GM12875 (cell line): ENCODE measurements at regions not wholly inside any gene's neighbourhood (a gene's known extent, or its start where the extent isn't known, plus 50 kb on each side); places are given as distances from the start of the nearest gene placed in this dataset.

Experiments used
- H3K4me3 ChIP-seq: one replicate; pipeline ENCODE4 v1.5.1; 2011; ENCODE audit warnings: low read depth, low read length, control low read depth
- TF ChIP-seq, protein P1 (sequence below): IDR thresholded peaks from 2 replicates; pipeline ENCODE4 v1.5.1; 2011; ENCODE audit warnings: low read depth, mild to moderate bottlenecking, control low read depth, inconsistent platforms, low read length, moderate library complexity, borderline replicate concordance; ENCODE audit not compliant: insufficient read depth

DNA sequence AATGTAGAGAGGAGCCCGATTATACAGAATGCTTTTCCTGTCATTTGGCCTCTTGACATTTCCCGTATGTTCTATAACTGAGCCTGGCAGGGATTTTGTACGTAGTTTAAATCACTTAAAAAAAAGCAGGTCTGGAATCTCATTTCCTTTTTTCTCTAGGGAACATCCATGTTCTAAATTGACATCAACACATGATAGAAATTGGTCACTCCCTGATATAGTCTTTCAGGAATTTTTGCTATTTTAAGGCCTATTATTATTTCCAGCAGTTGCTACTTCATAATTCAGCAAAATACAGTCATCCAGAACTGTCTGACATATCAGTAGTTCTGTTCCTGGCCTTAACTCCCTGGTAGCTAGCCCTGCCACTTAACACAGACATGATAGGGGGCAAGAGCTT is 565.7 kb upstream of the ZEB2 start:
- H3K4me3 ChIP-seq = no peak overlapping the region
- TF ChIP-seq, protein P1, sequence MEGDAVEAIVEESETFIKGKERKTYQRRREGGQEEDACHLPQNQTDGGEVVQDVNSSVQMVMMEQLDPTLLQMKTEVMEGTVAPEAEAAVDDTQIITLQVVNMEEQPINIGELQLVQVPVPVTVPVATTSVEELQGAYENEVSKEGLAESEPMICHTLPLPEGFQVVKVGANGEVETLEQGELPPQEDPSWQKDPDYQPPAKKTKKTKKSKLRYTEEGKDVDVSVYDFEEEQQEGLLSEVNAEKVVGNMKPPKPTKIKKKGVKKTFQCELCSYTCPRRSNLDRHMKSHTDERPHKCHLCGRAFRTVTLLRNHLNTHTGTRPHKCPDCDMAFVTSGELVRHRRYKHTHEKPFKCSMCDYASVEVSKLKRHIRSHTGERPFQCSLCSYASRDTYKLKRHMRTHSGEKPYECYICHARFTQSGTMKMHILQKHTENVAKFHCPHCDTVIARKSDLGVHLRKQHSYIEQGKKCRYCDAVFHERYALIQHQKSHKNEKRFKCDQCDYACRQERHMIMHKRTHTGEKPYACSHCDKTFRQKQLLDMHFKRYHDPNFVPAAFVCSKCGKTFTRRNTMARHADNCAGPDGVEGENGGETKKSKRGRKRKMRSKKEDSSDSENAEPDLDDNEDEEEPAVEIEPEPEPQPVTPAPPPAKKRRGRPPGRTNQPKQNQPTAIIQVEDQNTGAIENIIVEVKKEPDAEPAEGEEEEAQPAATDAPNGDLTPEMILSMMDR = no peak

DNA sequence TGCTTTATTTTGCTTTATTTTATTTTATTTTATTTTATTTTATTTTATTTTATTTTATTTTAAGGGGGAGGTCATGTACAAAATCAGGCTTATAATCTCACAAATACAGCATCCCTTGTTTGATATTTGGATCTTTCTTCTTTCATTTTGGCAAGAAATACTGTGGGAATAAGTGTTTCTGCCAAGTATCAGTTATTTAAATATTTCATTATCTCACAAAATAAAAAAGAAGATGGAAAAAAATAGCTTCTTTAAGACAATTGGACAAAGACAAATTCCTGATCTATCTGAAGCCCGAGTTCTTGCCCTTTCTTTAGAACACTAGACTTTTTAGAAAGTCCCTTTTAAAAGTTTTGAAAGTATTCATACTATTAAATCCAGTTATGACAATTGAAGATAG is 560.5 kb upstream of the ZEB2 start:
- TF ChIP-seq, protein P1 = no peak
- no peak overlapping the region for H3K4me3 ChIP-seq

DNA sequence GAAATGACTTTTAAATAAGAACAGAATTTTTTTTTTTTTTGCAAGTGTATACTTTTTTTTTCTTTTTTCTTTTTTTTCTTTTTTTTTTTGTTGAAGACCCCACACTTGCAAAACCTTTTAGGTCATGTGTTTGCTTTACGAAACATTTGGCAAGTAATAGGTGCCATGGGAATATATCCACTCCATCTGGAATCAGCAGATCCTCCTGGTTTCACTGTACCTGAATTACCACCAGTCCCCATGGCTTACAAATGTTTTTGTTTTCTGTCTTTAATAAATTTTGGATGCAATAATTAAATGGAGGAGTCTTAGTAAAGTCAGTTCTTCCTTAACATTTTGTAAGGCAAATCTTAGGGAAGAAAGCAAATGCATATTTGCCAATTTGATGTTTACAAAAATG is 559.7 kb upstream of the ZEB2 start:
- TF ChIP-seq, protein P1 = no peak
- H3K4me3 ChIP-seq = no peak overlapping the region

DNA sequence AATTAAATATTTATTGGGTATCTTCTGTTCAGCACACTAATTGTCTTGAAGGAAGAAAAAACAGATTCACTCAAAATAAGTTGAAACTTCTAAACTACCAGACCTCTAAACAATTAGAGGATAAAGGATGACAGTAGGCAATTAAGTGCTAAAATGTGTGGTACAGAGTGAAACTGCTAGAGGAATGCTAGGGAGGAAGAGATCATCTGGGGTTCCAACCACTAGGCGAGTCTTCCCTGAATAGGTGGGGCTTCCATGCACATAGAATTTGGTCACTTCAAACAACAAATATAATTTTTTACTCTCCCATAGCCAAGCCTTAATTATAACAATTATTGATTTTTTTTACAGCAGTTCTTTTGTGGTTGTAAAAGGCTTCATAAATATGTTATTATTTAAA is 559.0 kb upstream of the ZEB2 start:
- H3K4me3 ChIP-seq = no peak overlapping the region
- TF ChIP-seq, protein P1 = no peak

DNA sequence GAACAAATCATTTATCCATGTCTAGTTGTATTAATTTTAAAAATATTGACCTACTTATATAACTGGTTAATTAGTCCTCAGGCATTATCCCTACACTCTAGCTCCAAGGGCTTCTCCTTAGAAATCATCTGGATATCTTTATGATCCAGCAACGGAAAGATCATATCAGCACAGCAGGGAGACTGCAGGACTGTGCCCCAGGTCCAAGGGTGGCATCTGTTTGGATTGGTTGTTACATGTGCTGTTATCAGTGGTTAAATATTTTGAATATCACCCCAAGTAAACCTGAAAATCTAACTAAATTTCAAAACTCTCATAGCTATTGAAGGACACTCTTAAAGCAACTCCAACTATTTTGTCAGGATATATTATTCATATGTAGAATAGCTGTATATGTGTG is 556.2 kb upstream of the ZEB2 start:
- TF ChIP-seq, protein P1 = no peak
- no peak overlapping the region for H3K4me3 ChIP-seq

DNA sequence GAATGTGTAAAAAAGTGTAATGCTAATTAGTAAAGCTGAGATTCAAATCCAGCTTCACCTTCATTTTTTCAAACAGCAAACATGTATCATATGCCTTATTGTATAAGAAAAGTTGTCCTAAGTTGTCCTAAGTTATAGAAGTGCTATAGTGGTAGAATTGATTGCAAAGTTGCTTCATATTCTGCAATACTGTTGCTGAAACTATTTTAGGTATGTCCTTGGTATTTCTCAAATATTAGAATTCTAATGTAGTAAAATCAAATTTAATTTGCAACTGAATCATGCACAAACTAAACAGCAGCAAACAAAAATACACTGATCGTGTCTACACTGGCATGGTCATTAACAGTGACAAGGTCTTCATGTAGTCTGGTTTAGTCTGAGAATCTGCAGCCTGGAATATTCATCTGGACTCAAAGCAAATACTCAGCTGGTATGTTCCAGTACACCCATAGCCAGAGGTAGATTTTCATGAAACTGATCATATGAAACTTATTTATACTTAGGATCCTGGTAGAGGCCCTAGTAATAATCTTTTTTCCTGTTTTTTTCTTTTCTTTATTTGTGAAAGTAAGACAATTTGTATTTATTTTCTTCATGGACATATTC is 555.6 kb upstream of the ZEB2 start:
- TF ChIP-seq, protein P1 = no peak

DNA sequence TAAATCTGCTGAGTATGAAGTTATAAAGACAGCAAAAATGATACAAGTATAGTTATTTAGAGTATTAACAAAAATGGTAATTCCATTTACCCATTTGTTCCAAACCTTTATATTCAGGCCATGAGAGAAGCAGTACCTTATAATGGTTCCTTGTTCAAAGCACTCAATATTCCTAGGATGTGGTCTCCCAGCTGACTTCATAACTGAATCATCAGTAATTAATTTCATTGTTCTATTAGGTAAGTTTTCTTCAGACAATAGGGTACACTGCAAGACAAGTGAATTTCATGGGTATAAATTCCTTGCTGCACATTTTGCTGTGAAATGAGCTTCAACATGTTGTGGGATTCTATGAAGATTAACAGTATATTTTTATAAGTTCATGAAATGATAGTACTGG is 550.8 kb upstream of the ZEB2 start:
- TF ChIP-seq, protein P1 = no peak
- no peak overlapping the region for H3K4me3 ChIP-seq

More for the DNA sequence above, 555.6 kb upstream of the ZEB2 start:
- H3K4me3 ChIP-seq = no peak overlapping the region
